GM21381 (cell line): ENCODE measurements at regions not wholly inside any gene's neighbourhood (a gene's known extent, or its start where the extent isn't known, plus 50 kb on each side); places are given as distances from the start of the nearest gene placed in this dataset.

Experiments used
- ATAC-seq: cut with Tn5 transposase; IDR thresholded peaks from one replicate; pipeline ENCODE4 v1.9.1; 2021; ENCODE audit warnings: mild to moderate bottlenecking, moderate library complexity; ENCODE audit not compliant: unreplicated experiment

DNA sequence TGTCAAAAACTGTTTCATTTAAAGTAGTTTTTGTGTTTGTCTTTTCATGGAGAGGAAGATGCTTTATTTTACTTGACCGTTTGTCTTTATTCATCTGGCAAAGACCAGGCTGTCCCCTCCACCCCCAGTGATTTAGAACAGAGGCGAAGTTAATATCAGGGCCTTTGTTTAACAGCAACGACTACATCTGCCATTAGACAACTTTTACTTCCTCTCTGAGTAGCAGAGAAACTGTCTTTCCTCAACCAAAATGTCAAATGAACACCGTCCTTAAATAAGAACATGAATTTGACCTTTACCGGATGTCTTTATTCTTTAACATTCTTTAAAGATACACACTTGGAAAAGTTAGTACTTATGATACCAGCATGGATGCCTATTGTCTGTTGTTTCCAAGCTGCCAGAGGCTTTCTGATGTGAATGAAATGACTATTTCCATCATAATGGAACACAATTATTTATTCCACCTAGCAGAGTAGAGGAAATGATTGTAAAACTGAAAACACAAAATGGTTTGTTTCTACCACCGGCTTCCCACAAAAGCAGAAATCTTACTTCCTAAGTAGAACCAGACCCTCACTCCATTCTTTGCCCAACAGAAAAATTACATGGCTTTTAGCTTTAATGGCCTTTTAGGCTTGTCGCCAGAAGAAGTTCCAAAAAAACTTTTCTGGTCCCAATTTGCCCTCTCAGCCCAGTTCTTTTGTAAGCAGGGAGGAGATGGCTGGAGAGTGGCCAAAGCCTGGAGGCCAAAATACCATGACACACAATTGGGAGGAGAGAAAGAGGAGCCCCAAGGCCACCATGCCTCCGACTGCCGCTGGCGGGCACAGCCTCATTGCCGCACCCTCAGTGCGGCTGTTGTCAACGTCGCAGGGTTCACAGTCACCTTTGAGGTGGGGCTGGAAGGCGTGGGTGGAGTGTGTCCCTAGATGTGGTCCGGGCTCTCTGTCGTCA lies 168.5 kb downstream of the TEX36 start:
- no peak for ATAC-seq

DNA sequence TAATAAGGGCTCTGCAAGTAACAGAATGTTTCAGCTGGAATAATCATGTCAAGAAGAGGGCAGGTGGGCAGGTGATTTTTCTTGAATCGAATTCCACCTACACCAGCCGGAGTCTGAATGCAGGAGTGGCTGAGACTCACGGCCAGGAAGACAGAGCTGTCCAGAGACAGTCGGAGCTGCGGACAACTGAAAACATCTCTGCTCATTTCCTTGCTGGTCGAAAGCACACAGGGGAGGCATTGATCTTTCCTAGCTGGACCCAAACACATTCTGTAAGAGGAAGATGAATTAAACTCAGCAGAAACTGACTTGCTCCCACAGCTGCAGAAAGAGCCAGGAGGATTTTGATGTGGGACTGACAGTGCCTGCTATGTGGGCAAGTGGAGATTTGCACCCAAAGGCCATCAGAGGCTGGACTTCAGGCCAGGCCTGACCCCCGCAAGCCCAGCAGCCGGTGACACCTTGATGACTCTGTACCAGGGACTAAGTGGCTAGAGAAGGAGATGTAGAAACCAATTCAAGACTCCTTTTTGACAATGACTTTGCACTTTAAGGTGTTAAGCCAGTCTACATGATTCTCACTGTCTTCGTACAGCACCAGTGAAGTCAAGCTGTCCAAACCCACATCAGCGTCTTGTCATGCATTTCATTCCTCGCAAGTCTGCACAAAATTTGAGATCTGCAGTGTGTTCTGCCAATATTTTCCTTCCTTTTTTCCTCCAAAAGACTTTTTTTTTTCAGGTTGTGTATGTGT lies 169.4 kb downstream of the TEX36 start:
- no peak for ATAC-seq

DNA sequence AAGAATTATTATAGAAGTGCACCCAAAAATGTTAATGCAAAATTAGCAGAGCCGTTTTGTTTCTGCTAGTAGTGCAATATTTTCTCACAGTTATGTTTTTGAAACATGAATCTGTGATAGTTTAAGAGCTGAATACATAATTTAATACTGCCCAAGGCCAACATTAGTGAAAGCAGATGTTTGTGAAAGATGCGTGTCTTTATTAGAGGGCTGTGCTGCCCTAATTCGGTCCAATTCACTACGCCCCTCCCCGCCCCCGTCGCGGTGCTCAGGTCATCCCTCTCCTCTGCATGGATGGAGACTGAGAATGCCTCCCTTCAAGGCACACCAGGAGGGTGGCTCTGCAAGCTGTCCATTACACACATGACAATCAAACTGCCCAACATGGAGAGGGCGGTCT lies 172.0 kb downstream of the TEX36 start:
- ATAC-seq = no peak

DNA sequence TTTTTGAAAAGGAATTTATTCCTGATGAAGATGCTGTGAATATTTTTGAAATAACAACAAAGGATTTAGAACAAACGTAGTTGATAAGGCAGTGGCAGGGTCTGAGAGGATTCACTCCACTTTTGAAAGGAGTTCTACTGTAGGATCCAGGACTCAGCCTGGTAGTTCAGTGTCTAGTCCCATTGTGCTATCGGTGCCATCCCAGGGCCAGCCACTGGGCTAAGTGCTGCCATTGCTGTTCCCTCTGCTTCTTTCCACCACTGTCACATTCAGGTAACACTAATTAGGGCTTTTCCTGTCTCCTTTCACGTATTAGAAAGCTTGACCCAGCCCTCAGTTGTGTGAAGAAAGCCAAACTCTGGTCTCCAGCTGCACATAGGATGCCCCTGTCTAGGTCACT lies 177.3 kb downstream of the TEX36 start:
- no peak for ATAC-seq

DNA sequence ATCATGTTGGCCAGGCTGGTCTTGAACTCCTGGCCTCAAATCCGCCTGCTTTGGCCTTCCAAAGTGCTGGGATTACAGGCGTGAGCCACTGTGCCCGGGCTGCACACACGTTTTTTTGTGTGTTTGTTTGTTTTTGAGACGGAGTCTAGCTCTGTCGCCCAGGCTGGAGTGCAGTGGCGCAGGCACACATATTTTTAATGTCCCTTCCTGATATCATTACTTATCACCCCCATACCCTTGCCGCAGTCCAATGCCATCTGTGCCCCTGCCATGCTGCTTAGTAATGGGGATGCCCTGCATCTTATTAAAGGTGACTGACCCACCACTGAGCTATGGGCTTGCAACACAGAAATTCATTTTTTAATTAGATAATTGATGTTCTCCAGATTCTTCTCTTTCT lies 180.7 kb downstream of the TEX36 start:
- no peak for ATAC-seq

DNA sequence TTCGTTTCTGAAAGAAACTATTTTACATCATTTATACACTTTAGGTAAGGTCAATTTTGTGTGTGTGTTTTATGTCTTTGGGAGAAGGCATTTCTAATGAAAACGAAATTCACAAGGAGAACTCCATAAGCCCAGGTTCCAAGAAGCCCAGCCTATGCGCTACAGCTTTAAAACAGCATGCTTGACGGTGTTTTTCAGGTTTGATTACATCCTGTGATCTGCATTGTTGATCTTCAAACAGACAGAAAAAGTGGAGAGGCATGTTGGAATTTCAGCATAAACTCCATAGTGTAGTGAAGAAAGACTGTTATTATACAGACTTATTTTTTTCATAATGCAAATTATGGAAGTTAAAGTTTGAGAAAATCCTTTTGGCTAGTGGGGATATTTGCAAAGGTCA lies 187.6 kb downstream of the TEX36 start:
- ATAC-seq = no peak

DNA sequence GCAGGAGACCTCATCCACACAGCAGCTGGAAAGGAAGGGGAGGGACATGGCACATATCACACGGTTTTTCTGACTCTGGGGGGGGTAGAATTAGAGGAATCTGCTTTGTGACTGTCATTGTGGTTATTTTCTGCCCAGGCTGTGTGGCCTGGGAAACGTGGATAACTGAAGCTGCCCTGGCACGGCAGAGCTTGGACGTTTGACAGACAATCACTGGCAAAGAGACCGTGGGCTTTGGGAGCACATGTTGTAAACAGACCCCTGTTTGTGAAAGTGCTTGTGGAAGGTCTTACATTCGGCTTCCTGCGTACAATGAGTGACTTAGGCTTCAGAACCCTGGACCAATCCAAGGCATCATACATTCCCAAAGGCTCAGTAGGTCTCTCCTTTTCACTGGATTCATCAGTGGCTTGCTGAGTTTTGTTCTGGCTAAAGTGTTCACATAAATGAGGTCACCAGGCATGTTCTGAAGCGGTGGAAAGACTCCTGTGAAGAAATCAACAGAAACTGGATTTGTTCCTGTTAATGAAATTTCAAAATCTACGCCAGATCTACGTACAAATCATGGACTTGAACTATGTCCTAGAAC lies 188.2 kb downstream of the TEX36 start:
- no peak for ATAC-seq

DNA sequence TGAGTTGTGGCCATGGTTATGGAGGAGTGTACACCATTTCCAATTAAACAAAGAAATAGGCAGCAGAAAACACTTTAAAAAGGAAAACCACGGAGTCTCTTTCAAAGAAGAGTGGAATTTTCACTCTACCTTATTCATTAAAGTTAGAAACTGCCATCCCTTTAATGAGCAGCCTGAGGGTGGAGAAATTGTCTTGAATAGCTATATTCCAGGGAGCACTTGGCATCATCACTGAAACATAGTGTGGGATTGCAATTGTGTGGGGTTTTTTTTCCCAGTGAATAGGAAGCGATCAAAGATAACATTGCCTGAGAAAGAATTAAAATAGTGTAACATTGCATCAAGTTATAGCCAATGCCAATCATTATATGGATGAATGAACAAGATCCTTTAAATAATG lies 191.6 kb downstream of the TEX36 start:
- no peak for ATAC-seq

DNA sequence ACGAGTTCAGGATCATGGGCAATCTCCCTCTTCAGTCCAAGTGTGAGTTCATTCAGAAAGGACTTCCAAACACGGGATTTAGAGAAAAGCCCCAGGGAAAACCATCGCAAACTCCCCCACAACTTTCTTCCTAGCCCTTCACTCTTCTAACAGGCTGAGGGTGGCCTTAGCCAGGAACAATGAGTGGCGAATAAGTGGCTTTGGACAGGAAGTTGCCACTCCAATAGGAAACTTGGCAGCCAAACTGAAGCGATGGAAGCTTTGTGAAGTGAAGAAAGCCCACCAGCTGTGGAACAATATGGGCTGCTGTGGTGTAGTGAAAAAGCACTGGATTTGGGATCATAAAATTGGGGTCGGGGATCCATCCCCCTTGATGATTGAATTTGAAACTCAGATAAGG lies 193.2 kb downstream of the TEX36 start:
- no peak for ATAC-seq

DNA sequence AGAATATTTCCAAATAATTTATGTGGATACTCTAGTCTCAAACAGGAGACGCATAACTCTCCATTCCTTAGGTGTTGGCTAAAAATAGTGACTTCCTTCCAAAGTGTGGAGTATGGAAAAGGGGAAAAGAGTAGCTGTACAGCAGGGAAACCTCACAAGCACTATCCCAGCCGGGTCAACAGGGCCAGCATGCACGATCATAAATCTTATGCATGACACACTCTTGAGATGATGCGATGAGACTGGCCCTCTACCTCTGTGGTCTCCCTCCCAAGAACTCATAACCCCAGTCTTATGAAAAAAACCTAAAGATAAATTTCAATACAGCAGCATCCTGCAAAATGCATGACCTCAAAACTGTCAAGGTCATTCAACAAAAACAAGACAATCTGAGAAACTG lies 197.3 kb downstream of the TEX36 start:
- no peak for ATAC-seq

DNA sequence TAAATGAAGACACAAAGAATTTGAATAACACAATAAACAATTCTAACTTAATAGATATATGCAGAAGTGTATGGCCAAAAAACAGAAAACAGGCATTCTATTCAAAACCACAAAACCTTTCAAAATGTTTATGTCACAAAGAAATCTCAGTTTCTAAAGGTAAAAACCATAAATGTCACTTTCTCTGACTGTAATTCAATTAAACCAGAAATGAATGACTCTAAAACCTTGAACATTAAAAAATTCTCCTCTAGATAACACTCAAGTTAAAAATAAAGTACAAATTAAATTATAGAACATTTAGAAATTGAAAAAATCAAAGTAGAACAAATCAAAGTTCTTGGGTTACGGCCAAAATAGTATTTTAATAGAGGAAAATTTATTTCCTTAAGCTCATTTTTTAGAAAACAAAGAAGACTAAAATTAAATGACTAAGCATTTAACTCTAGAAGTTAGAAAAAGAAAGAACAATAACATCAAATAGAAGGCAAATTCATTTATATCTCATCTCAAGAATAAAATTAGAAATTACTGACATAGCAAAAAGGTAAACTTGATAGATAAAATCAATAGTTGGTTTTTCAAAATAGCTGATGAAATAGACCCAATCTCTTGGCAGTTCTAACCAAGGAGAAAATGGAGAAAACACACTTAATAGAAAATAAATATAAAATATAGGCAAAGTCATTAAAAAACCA lies 198.8 kb downstream of the TEX36 start:
- no peak for ATAC-seq

DNA sequence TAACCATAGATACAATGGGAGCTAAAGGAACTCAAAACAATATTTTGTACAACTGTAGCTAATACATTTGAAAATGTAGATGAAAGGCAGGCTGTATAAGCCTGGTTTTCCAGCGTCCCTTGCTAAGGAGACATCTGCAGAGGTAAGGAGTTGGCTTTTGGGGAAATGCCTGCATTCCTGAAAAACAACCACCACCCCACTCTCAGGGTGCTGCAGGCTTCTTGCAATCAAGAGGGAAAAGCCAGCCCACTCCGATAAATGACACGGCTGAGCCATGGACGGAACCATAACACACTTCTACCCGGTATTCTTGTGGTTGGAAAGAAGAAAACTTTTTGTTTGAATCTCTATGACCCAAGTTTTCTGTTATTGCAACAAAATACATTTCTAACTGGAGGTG lies 200.3 kb downstream of the TEX36 start:
- ATAC-seq = no peak

DNA sequence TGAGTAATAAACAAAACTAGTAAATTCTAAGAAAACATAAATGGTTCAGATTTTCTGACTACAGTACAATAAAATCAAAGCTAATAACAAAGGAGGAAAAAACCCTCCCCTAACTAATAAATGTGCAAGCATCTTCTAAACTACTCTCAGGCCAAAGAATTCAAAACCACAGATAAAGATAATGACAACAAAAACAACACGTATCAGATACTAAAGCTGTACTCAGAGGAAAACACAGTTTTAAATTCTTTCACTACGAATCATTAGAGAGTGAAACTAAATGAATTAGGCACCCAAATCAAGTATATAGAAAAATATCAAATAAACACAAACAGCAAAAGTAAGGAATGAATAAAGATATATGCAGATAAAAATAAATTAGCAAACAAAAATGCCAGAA lies 200.9 kb downstream of the TEX36 start:
- ATAC-seq = no peak

DNA sequence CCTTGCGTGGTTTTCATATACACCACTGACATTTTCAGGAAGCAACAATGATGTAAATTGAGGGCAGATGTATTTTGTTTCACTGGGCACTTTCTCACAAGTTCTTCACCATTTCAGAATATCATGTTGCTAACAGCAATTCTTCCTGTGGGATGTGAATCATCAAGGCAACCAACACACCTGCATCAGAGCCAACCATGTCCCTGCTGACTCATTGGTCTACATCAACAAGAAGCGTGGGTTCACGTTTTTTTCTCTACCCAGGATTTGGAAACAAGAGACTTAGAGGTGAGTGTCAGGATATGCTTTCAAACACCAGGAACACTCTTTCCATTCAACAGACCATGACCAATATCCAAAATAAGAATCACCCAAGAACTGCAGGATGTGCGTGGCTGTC lies 203.9 kb downstream of the TEX36 start:
- ATAC-seq = no peak

DNA sequence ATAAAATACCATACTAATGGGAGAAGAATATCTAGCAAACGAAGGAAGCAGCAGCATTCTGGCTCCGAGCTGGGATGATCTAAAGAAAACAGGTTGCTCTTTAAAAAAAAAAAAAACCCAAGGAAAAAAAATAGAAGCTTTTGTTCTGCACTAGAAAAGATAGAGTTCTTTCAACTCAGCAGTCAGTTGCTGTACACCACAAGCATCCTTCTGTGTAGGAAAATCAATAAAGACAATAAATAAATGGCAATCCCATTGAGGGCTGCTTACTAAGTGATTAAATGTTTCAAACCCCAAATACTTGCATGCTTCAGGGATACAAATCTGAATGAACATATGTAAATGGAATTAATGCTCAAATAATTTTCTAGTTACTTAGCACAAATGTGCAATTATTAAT lies 207.1 kb downstream of the TEX36 start:
- ATAC-seq = no peak

DNA sequence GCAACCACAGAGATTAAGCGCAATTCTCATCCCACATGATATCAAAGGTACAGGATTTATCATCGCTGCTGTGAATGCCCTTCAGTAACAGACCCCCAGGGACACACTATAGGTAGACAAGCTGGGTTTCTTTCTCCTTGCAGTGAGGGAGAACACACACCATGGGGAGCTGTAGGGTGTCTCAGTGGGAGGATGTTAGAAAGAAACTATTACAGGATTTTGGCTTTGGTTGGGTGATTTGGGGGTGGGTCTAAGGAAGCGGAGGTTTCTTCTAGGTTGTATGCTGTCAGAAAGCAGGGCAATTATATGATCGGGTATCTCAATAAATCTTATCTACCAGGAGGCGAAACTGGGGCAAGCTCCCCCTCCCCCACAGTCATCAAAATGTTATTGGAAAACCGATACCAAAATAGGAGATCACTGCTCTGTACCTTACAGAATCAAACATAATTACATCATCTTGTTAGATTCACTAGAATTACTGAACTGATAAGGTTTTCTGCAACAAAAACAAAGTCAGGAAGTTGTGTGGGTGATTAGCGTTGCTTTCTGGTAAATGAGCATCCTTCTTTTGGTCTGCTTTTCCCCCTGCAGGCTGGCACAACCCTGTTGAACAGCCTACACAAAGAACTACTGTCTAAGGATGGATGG lies 209.7 kb downstream of the TEX36 start:
- no peak for ATAC-seq

DNA sequence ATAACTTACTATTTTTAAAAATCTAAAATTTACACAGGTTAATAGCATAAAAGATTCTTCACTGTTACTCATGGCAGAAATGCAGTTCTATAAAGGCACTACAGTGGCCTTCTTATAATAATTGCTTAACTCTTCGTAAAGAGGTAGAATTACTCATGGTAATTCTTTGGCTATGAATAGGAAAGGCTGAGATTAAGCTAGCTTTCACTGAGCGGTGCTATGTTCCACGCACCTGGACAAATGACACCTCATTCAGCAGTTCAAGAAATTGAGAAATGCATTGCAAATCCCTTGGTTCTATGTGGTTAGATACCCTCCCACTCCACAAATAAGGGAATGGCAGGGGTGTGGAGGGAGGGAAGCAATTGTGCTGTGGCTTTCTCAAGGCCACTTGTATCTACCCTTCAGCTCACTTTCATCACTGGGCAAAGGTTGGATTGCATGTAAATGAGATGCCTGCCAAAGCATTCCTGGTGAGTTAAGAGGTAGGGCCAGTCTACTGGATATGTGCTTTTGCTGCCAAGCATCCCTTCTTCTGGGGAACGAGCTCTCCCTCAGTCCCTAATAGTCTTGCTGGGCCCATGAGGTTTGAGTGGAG lies 210.9 kb downstream of the TEX36 start:
- ATAC-seq = no peak

DNA sequence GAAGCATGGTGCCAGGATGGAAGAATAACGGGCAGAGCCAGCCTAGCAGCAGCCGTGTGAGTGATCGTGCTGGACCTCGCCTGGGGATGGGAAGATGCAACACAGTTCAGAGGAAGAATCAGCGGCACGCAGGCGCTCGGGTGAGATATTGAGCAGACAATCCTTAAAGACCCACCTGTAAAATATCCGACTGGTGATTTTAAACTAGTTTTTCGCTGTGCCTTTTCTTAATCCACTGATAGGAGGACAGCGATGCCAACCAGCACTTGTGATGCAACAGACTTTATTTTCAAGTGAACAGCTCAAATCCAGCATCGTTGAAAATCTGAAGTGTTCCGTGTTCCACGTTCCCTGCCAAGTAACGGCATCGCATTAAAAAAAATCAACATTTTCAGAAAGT lies 214.7 kb downstream of the TEX36 start:
- no peak for ATAC-seq

DNA sequence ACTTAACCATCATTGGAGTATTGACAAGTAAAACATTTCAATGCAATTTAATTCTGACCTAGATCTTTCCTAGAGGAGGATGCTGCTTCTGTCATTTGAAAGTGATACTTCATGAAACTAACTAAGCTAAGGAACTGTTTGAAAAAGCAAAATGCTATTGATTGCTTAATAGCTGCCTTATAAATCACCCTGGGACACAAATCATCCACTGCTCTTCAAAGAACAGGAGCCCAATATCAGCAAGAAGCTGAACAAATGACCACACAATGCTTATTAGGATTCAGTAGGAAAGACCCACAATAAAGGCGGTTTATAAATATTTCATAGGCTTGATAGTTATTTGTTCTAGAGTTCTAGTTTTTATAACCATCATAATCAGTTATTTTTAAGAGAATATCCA lies 216.3 kb downstream of the TEX36 start:
- no peak for ATAC-seq

DNA sequence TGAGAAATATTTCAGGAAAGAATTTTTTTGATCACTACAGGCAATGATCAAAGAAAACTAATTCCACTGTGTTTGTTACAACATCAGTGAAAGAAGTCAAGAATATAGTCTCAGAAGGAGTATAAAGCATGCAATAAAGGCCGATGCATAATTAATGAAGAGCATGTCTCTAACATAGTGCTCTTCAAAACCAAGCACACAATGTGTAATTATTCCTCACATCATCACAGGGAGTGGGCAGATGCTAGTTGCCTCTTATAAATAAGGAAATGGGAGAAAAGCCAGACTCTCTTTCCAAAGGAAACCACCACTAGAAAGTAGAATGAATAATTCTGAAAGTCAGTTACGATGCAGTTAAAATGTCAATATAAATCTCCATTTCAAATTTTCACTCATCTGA lies 220.1 kb downstream of the TEX36 start:
- no peak for ATAC-seq
